DMS 273 (cell line): ENCODE measurements at regions not wholly inside any gene's neighbourhood (a gene's known extent, or its start where the extent isn't known, plus 50 kb on each side); places are given as distances from the start of the nearest gene placed in this dataset.
A peak's percentile ranks its signal among the peaks of the same experiment; 100 is the strongest.
"Not testable (repeated sequence)": the region's sequence is repeated elsewhere in the genome, so short reads cannot be mapped to it uniquely, and the experiment has no call there.

Experiments
- DNase-seq: peaks from one replicate; lab custom pipeline; 2025; ENCODE audit not compliant: unreplicated experiment; lab: John Stamatoyannopoulos, UW

DNA sequence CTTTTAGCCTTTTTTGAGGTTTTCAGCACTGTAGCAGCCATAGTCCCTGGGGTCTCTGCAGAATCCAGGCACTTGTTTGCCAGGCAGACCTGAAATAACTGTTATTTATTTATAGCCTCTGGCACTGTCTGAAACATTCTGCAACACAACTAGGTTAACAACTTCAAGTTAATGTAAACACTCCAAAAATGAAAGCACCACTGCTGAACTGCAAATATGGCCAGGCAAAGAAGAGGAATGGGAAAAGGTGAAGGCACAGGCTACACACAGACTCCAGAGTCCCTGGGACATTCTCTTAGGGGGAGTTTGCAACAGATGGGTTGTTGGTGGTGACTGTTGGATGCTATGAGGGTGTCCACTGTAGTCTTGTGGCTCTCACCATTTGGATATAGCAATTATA lies 369.0 kb downstream of the MAT2B start:
- no peak for DNase-seq

DNA sequence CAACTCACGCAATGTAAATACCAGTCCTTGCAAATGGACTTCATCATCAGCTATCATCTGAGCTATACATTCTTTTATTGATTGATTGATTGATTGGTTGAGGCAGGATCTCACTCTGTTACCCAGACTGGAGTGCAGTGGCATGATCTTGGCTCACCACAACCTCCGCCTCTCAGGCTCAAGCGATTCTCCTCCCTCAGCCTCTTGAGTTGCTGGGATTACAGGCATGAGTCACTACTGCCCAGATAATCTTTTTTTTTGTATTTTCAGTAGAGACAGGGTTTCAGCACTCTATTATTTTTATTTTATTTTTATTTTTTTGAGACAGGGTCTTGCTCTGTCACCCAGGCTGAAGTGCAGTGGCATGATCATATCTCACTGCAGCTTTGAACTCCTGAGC lies 369.5 kb downstream of the MAT2B start:
- not testable (repeated sequence) for DNase-seq

DNA sequence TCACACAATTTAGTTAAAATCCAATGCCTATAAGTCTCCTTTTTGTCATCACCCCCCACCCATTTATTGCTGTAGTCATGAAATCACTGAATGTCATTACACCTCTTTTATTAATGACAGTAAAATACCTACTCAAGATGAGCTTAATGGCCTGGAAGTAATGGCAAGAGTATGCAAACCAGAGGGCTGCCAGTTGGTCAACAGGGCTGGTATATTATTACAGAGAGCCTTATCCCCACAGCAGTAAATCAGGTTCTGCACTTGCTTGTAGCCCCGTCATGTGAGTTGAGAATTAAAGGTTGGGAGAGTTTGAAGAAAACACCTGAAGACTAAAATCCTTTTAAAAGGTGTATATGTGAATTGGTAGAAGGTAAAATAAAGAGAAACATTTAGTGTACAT lies 372.4 kb downstream of the MAT2B start:
- no peak for DNase-seq

DNA sequence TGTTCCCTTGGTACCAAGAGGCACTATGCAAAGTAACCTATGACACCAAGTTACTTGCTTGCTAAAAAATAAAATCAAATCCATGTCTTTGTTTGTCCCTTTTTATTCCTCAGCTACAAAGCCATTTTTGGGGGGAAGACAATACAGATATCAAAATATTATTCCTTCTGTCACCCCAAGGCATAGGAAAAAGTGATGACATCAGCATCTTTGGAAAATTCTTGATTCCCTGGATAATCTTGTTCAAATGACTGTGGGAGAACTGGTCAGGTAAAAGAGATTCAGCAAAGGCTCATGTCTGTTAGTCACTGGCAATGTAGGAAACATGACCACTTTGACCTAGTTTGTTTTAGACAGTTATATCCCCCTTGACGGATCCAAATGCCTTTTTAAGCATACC lies 373.1 kb downstream of the MAT2B start:
- DNase-seq: no peak

GRCh38 chr5:163880302-163880701 lies 374.9 kb downstream of the MAT2B start:
- no peak for DNase-seq

GRCh38 chr5:163885117-163885516 lies 379.7 kb downstream of the MAT2B start:
- DNase-seq: peak; percentile 3

- no peak for DNase-seq
Measured at GRCh38 chr5:163887854-163888253, 382.4 kb downstream of the MAT2B start.

DNA sequence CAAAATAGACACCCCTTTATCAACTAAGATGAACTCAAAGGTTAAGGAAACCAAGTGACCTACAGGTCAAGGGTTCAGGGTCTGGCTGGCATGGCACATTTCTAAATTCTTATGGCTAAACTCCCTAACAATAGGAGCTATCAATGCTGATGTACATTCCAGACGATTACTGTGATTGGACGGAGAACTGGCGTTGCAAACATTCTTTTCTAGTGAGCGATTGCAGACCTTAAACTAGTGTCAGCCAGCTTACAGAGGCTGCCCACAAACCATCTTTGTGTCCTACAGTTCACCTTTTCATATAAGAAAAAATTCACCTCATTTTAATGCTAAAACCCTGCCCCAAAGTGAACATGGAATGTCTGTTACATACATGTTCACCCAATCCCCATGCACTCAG lies 382.9 kb downstream of the MAT2B start:
- DNase-seq: no peak

- peak; percentile 13 for DNase-seq
Measured at GRCh38 chr5:163889369-163889768, 383.9 kb downstream of the MAT2B start.

DNA sequence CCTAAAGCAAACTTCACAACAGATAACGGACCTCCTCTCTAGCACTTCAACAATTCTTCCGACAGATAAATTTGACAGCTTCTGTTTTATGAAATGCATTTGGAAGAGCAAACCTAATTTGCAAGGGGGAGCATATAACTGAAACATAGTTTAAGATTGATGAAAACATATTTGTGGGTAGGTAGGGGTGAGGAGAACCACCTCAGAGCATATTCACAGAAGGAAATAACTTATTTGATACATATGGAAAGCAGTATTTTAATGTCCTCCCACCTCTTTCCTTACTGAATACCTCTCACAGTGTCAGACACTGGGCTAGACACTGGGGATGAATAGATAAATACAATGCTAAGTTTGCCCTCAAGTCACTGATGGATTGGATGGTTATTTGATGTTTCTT lies 384.8 kb downstream of the MAT2B start:
- DNase-seq: no peak

DNA sequence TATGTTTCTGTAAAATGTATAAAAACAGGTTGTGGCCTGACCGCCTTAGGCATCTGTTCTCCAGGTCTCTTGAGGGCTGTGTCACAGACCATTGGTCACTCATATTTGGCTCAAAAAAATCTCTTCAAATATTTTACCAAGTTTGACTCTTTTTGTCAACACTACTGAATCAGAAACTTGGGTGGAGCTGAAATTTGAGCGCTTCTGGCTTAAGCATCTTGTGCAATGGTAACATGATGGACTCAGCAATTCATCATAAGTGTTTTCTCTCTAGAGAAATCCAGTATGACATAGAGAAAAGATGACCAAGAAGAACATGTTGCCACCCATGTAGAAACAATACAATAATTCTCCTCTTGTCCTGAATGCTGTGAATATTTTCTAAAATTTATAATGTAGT lies 387.9 kb downstream of the MAT2B start:
- DNase-seq: no peak

DNA sequence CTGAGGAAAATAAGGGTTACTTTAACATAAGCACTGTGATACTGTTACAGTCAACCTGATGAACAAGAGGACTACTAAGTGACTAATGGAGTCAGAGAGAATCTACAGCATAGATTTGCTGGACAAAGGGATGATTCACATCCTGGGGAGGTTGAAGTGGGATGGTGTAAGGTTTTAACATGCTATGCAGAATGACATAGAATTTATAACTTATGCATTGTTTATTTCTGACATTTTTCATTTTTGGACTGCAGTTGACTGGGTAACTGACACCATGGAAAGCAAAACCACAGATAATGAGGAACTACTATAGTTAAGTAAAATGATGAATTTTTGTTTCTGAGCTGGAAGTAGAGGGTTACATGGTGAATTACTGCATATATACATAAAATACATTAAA lies 389.2 kb downstream of the MAT2B start:
- no peak for DNase-seq

GRCh38 chr5:163898873-163899272 lies 393.5 kb downstream of the MAT2B start:
- DNase-seq: no peak

GRCh38 chr5:163907783-163908182 lies 402.4 kb downstream of the MAT2B start:
- not testable (repeated sequence) for DNase-seq

GRCh38 chr5:163908253-163908652 lies 402.8 kb downstream of the MAT2B start:
- no peak for DNase-seq

- DNase-seq: no peak
Measured at GRCh38 chr5:163910226-163910625, 404.8 kb downstream of the MAT2B start.

- DNase-seq: peak; percentile 27
Measured at GRCh38 chr5:163912046-163912445, 406.6 kb downstream of the MAT2B start.

DNA sequence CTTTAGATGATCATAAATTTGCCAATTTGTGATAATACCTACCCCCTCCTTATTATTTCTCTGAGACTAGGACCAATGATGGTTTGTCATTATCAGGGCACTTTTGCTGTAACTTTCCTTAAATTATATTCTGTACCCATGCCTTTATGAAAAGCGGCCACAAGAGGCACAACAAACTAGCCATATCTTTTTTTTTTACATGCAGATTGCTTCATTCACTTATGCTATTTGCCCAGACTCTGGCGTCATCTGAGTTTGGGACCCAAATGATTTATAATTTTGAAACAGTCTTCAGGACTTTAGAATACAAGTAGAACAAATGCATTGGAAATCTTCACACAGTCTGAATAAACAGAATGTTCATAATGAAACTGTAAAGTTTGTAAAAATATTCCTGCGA lies 408.1 kb downstream of the MAT2B start:
- peak; percentile 29 for DNase-seq

DNA sequence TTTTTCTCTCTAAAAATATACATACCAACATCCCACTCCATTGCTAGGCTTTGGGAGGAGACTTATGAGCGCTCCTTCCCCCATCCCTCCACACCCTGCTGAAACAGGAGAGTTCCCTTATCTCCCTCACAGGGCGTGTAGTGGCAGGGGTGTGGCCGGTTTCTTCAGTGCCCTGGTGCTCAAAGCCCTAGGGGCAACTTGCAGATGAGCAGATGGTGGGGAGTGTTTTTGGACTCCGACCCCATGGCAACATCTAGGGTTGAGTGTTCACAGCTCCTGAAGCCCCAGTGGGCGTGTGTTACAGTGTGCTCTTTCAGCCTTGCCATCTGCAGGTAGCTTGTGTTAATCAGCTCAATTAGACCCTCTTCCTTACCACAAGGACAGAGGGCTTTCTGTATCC lies 409.5 kb downstream of the MAT2B start:
- peak; percentile 96 for DNase-seq

DNA sequence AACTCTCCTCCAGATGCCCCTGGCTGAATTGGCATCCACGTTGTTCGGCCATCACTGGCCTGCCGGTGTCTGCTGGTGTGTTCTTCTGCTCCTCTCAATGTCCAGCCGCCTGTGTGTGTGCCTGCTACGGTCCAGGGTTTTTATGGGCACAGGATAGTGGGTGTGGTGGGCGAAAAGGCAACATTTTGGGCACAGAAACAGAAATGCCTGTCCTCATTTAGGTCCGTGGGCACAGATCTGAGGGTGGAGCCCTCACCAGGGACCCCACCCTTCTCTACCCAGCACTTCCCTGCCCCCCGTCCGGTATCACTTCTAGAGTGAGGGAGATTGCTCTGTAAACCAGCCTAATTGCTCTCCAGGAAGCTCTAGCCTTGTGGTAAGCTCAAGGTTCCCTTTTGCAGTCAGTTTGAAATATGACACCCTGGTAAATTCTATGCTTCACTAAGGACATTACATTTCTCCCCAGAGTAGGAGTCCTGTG lies 410.1 kb downstream of the MAT2B start:
- peak; percentile 79 for DNase-seq

DNA sequence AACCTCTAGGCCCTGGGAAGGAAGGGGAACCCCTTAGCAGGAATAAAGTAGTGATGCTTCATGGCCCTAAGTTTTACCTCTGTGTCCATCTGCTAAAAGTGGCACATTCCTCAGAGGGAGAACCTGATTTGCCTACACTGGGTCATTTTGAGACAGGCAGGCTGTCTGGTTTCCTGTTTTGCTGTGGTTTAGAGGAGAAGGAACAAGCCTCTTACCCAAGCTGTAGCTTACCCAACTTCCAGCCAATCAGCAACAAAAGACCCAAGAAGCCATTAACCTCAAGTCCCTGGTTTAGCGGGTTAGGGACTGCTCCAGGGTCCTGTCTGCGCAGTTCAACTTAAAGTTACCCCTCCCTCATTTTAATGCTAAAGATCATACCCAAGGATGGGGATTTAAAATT lies 411.0 kb downstream of the MAT2B start:
- DNase-seq: peak; percentile 20

GRCh38 chr5:163916861-163917260 lies 411.4 kb downstream of the MAT2B start:
- DNase-seq: no peak

GRCh38 chr5:163917747-163918146 lies 412.3 kb downstream of the MAT2B start:
- DNase-seq: no peak

GRCh38 chr5:163934990-163935389 lies 429.6 kb downstream of the MAT2B start:
- not testable (repeated sequence) for DNase-seq
